Activated CD4-positive, alpha-beta T cell treated with anti-CD3 and anti-CD28 coated beads, Interleukin-2, amount 50 U/mL, for 16 hours (primary cell): ENCODE measurements at regions not wholly inside any gene's neighbourhood (a gene's known extent, or its start where the extent isn't known, plus 50 kb on each side); places are given as distances from the start of the nearest gene placed in this dataset.

ENCODE experiments used
- DNase-seq: peaks from one replicate; pipeline ENCODE4 v3.0.0-alpha.2; 2020

- DNase-seq = no peak
These were observed 250.9 kb upstream of the FMN2 start for GRCh38 chr1:239840790-239841189.

DNA sequence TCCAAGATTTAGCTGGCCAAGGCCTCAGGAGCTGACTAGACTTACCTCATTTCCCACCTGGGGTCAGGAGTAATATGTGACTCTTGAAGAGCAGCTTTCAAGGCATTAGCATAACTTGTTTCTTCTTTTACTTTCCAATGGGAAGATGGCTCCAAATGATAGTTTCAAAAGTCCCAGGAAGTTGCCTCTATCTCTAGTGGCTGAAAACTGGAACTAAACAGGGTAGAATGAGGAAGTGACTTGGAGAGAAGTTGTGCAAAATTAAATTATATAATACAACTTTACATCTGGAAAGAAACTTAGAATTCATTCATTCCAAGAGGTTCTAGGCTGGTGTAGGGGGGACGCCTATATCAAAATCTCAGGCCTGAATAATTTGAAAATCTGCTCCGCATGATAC, 250.1 kb upstream of the FMN2 start:
- no peak for DNase-seq

DNA sequence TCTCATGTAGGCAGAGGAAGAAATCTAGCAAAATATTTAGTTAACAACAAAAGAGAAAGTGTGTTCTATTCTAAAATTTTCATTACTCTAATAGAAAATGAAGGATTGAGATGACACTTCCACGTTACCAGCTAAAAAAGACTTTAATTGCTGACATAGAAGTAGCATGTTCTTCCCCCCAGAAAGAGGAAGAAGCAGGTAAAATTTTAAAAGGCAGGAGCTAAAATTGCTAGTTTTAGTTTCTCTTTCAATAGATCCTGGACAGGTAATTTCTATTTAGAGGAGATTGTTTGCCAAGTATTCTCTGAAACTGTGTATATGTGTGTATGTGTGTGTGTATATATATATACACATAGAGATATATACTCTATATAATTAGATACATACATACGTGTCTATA, 248.1 kb upstream of the FMN2 start:
- no peak for DNase-seq

DNA sequence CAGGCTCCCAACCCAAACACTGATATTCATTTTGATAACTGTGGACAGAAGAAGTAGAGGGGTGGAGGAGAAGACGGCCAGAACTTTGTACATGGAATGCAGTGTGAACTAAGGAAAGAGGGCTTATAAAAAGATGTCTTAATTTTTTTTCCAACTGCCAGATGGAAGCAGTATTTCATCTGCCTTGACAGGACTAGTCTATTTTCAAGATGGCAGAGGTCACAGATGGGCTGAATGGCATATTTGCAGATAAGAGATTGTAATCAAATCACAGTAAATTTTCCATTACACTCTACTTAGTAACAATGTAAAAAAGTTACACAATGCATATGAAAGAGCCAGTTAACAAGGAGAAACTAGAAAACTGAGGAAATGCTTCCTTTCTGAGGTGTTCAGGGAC, 246.8 kb upstream of the FMN2 start:
- no peak for DNase-seq

DNA sequence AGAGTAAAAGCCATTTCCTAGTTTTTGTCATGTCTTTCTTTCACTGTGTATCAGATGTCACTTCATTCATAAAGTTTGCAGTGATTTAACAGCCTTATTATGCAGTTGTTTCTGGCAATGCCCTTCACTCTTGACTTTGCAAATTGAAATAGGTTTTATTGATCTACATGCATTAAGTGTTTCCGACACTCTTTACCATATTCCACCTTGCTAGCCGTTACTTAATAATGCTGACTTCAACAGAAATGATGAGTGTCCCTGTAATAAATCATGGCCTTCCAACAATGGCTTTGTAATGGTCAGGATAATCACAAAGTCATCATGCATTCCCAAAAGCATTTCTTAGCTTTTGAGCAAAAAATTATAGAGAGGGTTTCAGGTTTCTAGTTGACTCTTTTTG, 236.8 kb upstream of the FMN2 start:
- DNase-seq = no peak

GRCh38 chr1:239856067-239856466, 235.6 kb upstream of the FMN2 start:
- DNase-seq = no peak

GRCh38 chr1:239856924-239857323, 234.8 kb upstream of the FMN2 start:
- no peak for DNase-seq

DNA sequence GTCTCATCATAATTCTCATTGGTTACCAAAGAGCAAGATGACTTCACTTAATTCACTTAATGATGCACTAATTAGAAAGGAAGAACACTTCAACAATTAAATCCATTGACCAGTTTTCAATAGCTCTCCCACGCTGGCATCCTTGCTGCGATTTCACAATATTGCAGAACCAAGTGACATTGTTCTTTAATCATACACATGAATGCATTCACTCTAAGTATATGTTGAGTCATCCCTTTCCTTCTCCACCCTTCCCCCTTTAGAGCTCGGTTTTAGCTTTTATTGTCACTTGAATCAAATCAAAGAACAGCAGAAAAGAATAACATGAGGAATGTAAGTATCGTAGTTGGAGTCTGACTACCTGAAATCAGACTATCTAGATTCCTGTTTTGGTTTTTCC, 233.6 kb upstream of the FMN2 start:
- no peak for DNase-seq

GRCh38 chr1:239858529-239858928, 233.2 kb upstream of the FMN2 start:
- DNase-seq = no peak

- DNase-seq = no peak
These were observed 229.7 kb upstream of the FMN2 start for GRCh38 chr1:239861985-239862384.

- DNase-seq = no peak
These were observed 223.4 kb upstream of the FMN2 start for GRCh38 chr1:239868058-239868832.

- no peak for DNase-seq
These were observed 221.5 kb upstream of the FMN2 start for GRCh38 chr1:239870194-239870593.

- DNase-seq = no peak
These were observed 219.1 kb upstream of the FMN2 start for GRCh38 chr1:239872626-239873025.

GRCh38 chr1:239874831-239875230, 216.9 kb upstream of the FMN2 start:
- no peak for DNase-seq

DNA sequence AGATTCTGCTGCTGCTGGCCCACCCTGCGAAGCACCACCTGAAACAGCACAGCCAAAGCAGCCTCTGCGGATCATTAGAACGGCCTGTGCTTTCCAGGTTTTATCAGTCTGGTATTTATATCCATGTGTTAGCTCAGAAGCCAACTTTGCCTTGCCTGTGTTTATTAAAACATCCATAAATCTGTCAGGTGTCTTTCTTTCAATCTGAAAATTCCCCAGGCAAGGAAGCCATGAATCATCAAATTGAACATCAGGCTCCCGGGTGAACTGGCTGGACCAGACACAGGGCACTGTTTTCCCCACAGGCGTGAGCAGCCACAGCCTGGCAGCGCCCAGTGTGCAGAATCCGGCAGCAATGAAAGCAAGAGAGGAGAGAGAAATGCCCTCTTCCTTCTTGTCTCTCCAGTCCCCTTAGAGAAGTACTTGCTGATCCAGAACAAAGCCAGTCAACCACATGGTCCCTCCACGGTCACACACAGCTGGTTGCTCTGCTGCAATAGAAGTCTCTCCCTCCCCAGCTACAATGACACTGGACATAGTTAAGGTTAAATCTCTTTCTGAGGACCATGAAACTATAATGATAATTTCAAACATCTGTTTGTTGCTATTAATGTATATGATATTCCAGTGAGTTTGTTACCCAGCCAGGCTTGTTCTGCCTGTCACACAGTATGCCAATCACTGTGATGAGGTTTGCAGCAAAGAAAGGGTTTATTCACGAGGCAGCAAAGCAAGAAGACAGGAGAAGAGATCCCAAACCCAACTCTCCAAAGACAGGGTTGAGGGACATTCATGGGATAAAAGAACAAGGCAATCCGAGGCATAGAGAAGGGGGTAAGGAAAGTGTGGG, 212.1 kb upstream of the FMN2 start:
- DNase-seq = no peak

- DNase-seq = no peak
These were observed 208.7 kb upstream of the FMN2 start for GRCh38 chr1:239882967-239883366.

- no peak for DNase-seq
These were observed 206.9 kb upstream of the FMN2 start for GRCh38 chr1:239884796-239885195.

DNA sequence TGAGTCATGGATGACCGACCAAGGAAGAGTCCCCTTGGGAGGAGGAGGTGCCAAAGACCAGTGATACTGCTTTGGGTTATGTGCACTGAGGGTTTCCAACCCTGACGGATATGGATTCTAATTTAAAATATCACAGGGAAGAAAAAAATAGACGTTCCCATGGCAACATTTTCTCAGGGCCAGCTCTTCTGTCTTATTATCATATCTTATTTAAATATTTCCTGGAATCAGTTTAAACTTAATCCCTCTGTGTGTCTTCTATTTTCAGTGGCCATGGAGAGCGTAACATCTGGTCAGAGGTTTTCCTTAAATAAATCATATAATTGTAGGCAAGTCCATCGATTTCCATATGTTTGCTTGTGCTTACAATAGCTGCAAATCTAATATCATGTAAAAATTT, 205.4 kb upstream of the FMN2 start:
- no peak for DNase-seq

DNA sequence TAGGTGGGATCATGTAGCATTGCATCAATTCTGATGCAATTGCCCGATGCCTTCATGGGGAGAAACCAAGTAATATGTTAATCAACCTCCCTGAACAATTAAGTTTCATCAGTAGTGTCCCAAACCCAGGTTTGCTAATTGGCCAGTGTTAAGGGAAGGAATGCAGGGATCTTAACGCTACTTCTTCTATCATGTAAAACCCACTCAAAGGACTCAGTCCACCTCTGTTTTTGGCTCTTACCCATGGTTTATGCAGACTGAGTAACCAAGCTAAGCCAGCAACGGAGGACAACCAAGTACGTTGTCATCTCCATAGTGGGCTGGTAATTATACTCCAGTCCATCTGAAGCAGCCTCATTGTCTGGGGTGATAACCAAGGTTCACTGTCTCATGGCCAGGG, 203.0 kb upstream of the FMN2 start:
- no peak for DNase-seq

GRCh38 chr1:239891621-239892358, 199.9 kb upstream of the FMN2 start:
- no peak for DNase-seq

- no peak for DNase-seq
These were observed 199.1 kb upstream of the FMN2 start for GRCh38 chr1:239892602-239893001.

DNA sequence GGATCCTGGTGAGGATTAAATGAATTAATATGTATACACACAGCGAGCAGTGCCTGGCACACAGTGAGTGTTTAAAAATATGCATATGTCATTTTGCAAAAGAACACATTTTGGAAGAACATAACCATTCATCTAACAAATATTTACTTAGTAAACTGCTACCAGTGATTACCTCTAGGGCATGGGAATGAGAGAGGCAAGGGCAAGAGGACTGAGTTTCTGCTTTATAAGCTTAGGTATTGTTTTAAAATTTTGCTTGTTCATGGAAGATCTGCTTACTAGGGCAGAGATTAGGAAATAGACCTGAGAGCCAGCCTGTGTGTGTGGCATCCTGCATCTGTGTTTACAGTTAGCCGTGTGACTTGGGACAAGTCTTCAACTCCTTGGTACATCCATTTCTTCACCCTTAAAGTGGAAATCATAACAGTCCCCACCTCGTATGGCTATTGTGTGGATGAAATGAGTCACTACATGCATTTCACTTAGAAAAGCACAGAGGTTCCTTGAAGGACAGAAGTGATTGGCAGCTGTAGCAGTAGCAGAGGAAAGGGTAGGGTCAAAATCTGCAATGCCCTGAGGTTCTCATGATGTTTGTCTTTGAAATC, 198.5 kb upstream of the FMN2 start:
- DNase-seq = peak; percentile 33

DNA sequence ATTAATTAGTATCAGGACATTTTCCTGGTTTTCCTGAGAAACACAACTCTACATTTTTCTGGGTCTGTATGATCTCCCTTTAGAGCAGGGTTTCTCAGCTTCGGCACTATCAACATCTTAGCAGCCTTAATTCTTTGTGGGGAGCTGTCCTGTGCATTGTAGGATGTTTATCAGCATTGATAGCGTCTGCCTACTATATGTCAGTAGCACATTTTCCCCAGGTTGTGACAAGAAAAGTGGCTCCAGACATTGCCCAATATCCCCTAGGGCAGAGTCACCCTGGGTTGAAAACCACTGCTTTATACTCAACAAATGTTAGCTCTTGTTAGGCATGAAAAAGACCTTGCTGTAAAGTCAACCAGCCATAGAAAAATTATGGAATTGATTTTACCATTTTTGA, 195.1 kb upstream of the FMN2 start:
- no peak for DNase-seq
